ENCODE measurements at regions not wholly inside any gene's neighbourhood (a gene's known extent, or its start where the extent isn't known, plus 50 kb on each side); places are given as distances from the start of the nearest gene placed in this dataset.

GRCh38 chr18:51943281-51943680 is 396.7 kb upstream of the DCC start:
- no peak for TF ChIP-seq CTCF (IDR thresholded peaks at IDR 0.05; ENCODE audit: insufficient read depth, low read depth, low read length, missing control alignments)
- no peak for DNase-seq (ENCODE audit: low read depth)
- H3K4me3 ChIP-seq (ENCODE audit: low read depth, low read length), result no peak overlapping the region

GRCh38 chr18:51946946-51947345 is 393.1 kb upstream of the DCC start:
- no peak for DNase-seq (ENCODE audit: low read depth)
- no peak overlapping the region for H3K4me3 ChIP-seq (ENCODE audit: low read depth, low read length)
- TF ChIP-seq CTCF (IDR thresholded peaks at IDR 0.05; ENCODE audit: insufficient read depth, low read depth, low read length, missing control alignments), result no peak

GRCh38 chr18:51952844-51953243 is 387.2 kb upstream of the DCC start:
- TF ChIP-seq CTCF (IDR thresholded peaks at IDR 0.05; ENCODE audit: insufficient read depth, low read depth, low read length, missing control alignments), result no peak
- DNase-seq (ENCODE audit: low read depth), result peak; percentile 29
- H3K4me3 ChIP-seq (ENCODE audit: low read depth, low read length), result no peak overlapping the region

GRCh38 chr18:51953521-51953920 is 386.5 kb upstream of the DCC start:
- DNase-seq (ENCODE audit: low read depth), result peak; percentile 87
- no peak overlapping the region for H3K4me3 ChIP-seq (ENCODE audit: low read depth, low read length)
- no peak for TF ChIP-seq CTCF (IDR thresholded peaks at IDR 0.05; ENCODE audit: insufficient read depth, low read depth, low read length, missing control alignments)

- no peak for TF ChIP-seq CTCF (IDR thresholded peaks at IDR 0.05; ENCODE audit: insufficient read depth, low read depth, low read length, missing control alignments)
- DNase-seq (ENCODE audit: low read depth), result no peak
- H3K4me3 ChIP-seq (ENCODE audit: low read depth, low read length), result no peak overlapping the region
These were observed 384.9 kb upstream of the DCC start for GRCh38 chr18:51955136-51955535.

GRCh38 chr18:51957001-51957400 is 383.0 kb upstream of the DCC start:
- TF ChIP-seq CTCF (IDR thresholded peaks at IDR 0.05; ENCODE audit: insufficient read depth, low read depth, low read length, missing control alignments), result no peak
- DNase-seq (ENCODE audit: low read depth), result no peak
- H3K4me3 ChIP-seq (ENCODE audit: low read depth, low read length), result no peak overlapping the region

GRCh38 chr18:51980101-51980500 is 359.9 kb upstream of the DCC start:
- no peak for DNase-seq (ENCODE audit: low read depth)
- no peak overlapping the region for H3K4me3 ChIP-seq (ENCODE audit: low read depth, low read length)
- TF ChIP-seq CTCF (IDR thresholded peaks at IDR 0.05; ENCODE audit: insufficient read depth, low read depth, low read length, missing control alignments), result no peak

Measured in GM12865 (cell line).